AG09319 (cell line): ENCODE measurements at regions not wholly inside any gene's neighbourhood (a gene's known extent, or its start where the extent isn't known, plus 50 kb on each side); places are given as distances from the start of the nearest gene placed in this dataset.

ENCODE experiments used
- DNase-seq: peaks from one replicate; pipeline ENCODE4 v3.0.0-alpha.2; 2010; ENCODE audit warnings: low read depth; ENCODE audit errors: extremely low read depth
- CTCF ChIP-seq: IDR thresholded peaks from 2 replicates; pipeline ENCODE4 v1.5.1; 2011; ENCODE audit warnings: low read depth, mild to moderate bottlenecking, inconsistent platforms, low read length, moderate library complexity

- no peak for TF ChIP-seq CTCF
- DNase-seq, result no peak
Observed at GRCh38 chr17:65434878-65435277, 126.6 kb downstream of the AXIN2 start.

- DNase-seq, result no peak
- TF ChIP-seq CTCF, result no peak
Observed at GRCh38 chr17:65434251-65434650, 127.2 kb downstream of the AXIN2 start.

- no peak for DNase-seq
- no peak for TF ChIP-seq CTCF
Observed at GRCh38 chr17:65433592-65433991, 127.9 kb downstream of the AXIN2 start.

- no peak for TF ChIP-seq CTCF
- DNase-seq, result no peak
Observed at GRCh38 chr17:65433157-65433556, 128.3 kb downstream of the AXIN2 start.

GRCh38 chr17:65431116-65431515, 130.3 kb downstream of the AXIN2 start:
- no peak for TF ChIP-seq CTCF
- no peak for DNase-seq

GRCh38 chr17:65430209-65430833, 131.1 kb downstream of the AXIN2 start:
- no peak for TF ChIP-seq CTCF

GRCh38 chr17:65423346-65424140, 137.9 kb downstream of the AXIN2 start:
- TF ChIP-seq CTCF, result no peak
- no peak for DNase-seq

More at GRCh38 chr17:65430209-65430833, 131.1 kb downstream of the AXIN2 start:
- no peak for DNase-seq
